ENCODE measurements at regions not wholly inside any gene's neighbourhood (a gene's known extent, or its start where the extent isn't known, plus 50 kb on each side); places are given as distances from the start of the nearest gene placed in this dataset.
A peak's percentile ranks its signal among the peaks of the same experiment; 100 is the strongest.

DNA sequence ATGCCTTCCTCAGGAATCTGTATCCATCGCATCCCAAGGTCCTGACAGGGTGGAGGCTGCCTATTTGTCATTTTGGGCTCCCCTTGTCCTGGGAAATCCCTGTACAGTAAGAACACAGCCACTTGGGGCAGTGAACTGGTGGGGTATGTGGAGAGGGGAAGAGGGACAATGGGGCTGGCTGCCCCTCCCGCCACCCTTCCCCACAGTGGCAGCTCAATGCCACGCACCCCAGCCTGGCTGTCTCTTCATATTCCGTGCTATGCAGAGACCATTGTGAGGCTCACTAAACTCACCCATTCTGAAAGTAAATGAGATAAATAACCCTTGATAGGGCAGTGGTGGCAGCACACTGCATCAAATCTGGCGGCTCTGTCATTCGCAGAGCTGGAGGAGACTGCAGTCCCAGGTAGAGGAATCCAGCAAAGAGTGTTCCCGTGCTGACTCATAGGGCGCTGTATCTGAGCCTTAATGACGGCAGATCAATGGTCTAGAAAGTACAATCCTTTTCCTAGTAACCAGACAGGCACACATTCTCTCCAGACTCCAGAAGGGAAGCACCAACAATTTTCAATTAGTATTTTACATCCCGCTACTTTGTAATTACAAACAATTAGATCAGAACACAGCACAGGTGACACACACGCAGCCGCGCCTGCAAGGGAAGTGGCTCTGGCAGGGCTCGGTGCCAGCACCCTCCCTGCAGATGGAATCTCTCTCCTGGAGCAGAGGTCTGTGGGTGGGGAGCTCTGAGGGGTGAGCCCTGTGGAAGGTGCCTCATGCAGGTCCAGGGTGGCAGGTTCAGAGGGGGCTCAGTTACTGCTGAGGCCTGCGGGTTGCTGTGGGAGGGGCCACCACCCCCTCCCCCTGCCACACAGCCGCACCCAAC lies 167.9 kb upstream of the B3GAT1 start:
- ChIA-PET RAD21 (ENCODE audit: low non-redundant PET in 1 of 2, low total read pairs in 2 of 2, uncharacterized antibody in 2 of 2, unreplicated experiment in 2 of 2) (no interaction called here), POLR2A (no interaction called here)
- intact Hi-C loops (cut with micrococcal nuclease), result loop anchor here (1.0 to 10.0 kb wide), 2 partner anchors 220 to 325 kb away; partner anchors contain the start of genes ACAD8 and THYN1

More for the DNA sequence above, 167.9 kb upstream of the B3GAT1 start:
- DNase-seq (ENCODE audit: low read depth, low spot score) (no peak), ATAC-seq (peak; percentile 77)
- H3K9me3 ChIP-seq (ENCODE audit: control insufficient read depth in 1 of 2, insufficient read depth in 1 of 2, low read depth in 1 of 2, low read length in 2 of 2), result no peaks in the 10 kb centered on the region
- H2AFZ ChIP-seq (ENCODE audit: low read depth, low read length, poor library complexity, severe bottlenecking), result peak overlapping the region; percentile 82
- no peaks in the 10 kb centered on the region for H4K20me1 ChIP-seq (ENCODE audit: insufficient read depth)
- H3K9me2 ChIP-seq (ENCODE audit: insufficient read depth), result no peaks in the 10 kb centered on the region
- peaks cover 9 to 13% of the 10 kb centered on the region in 2 experiments for H3K4me1 ChIP-seq (ENCODE audit: control insufficient read depth in 1 of 2, insufficient read depth in 2 of 2, low read length in 2 of 2)
- H3K9ac ChIP-seq (ENCODE audit: low read length), result no peak overlapping the region
- H3K79me2 ChIP-seq (ENCODE audit: insufficient read depth, low read length), result no peaks in the 10 kb centered on the region
- H3K4me2 ChIP-seq (ENCODE audit: low read length), result peak overlapping the region; percentile 83
- no peaks in the 10 kb centered on the region for H3K27me3 ChIP-seq (ENCODE audit: insufficient read depth, low read length)
- CTCF ChIA-PET, result interaction anchor here (0.6 kb wide), 1 partner anchor 14 kb away, joined by 3 read pairs; no protein-coding TSS in a partner anchor
- no peak overlapping the region for H3K27ac ChIP-seq (ENCODE audit: low read depth, low read length)
- H3K4me3 ChIP-seq (replicated peaks in 1 of 2; ENCODE audit: low read depth in 1 of 2, low read length in 2 of 2), result peak overlapping the region; percentile 22 to 44
- TF ChIP-seq EZH2 (IDR thresholded peaks at IDR 0.05), result no peak
- TF ChIP-seq FOSL1 (IDR thresholded peaks at IDR 0.05; ENCODE audit: low read depth), result 0 out of 2 replicates have a peak, but pooled peaks have one; percentile 12
- no peak for TF ChIP-seq ELF1 (IDR thresholded peaks at IDR 0.05; ENCODE audit: borderline replicate concordance, low read depth)
- TF ChIP-seq EZH2phosphoT487 (IDR thresholded peaks at IDR 0.05; ENCODE audit: borderline replicate concordance), result no peak
- no peak for TF ChIP-seq MAX (IDR thresholded peaks at IDR 0.05)
- TF ChIP-seq ZNF274 (IDR thresholded peaks at IDR 0.05; ENCODE audit: low read depth, low read length), result no peak
- TF ChIP-seq EGR1 (IDR thresholded peaks at IDR 0.05; ENCODE audit: low read depth), result no peak
- TF ChIP-seq, protein P1, sequence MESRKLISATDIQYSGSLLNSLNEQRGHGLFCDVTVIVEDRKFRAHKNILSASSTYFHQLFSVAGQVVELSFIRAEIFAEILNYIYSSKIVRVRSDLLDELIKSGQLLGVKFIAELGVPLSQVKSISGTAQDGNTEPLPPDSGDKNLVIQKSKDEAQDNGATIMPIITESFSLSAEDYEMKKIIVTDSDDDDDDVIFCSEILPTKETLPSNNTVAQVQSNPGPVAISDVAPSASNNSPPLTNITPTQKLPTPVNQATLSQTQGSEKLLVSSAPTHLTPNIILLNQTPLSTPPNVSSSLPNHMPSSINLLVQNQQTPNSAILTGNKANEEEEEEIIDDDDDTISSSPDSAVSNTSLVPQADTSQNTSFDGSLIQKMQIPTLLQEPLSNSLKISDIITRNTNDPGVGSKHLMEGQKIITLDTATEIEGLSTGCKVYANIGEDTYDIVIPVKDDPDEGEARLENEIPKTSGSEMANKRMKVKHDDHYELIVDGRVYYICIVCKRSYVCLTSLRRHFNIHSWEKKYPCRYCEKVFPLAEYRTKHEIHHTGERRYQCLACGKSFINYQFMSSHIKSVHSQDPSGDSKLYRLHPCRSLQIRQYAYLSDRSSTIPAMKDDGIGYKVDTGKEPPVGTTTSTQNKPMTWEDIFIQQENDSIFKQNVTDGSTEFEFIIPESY (IDR thresholded peaks at IDR 0.05; ENCODE audit: extremely low read depth, insufficient replicate concordance, low read length), result no peak
- no peaks in the 10 kb centered on the region for H3K36me3 ChIP-seq (ENCODE audit: control insufficient read depth in 1 of 2, insufficient read depth in 2 of 2, low read length in 2 of 2)
- no TSS peak for BruUV-seq (replicated peaks)

Data from HCT116 (cell line).